ENCODE measurements at regions not wholly inside any gene's neighbourhood (a gene's known extent, or its start where the extent isn't known, plus 50 kb on each side); places are given as distances from the start of the nearest gene placed in this dataset.
"Not testable (repeated sequence)": the region's sequence is repeated elsewhere in the genome, so short reads cannot be mapped to it uniquely, and the experiment has no call there.

DNA sequence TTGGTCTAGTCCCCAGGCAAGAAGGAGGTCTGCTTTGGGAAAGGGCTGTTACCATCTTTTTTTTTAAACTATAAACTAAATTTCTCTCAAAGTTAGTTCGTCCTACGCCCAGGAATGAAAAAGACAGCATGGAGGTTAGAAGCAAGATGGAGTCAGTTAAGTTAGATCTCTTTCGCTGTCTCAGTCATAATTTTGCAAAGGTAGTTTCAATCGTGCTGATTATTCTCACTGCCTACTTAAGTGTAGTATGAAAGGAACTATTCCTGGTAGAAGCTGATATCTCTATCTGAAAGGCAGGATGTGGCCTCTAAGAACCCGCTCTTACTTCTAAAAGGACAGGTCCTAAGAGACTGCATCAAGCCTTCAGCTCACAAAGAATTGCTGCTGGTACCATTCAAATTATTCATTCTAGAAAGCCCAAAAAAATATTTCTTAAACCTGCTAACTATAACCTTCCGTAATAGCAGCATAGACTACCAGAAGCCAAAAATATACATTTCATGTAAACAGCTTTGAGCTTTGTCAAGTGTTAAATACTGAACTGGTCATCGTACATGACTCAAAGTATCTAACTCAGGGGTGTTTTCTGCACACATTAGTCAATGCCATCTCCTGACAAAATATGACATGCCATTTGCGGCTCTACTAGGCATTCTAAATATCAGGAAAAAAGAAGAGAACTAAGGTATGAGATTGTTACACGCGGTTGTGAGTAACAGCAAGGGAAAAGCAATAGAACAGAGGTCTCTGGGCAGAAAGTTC lies 96.0 kb upstream of the CCDC80 start:
- no peak for DNase-seq

DNA sequence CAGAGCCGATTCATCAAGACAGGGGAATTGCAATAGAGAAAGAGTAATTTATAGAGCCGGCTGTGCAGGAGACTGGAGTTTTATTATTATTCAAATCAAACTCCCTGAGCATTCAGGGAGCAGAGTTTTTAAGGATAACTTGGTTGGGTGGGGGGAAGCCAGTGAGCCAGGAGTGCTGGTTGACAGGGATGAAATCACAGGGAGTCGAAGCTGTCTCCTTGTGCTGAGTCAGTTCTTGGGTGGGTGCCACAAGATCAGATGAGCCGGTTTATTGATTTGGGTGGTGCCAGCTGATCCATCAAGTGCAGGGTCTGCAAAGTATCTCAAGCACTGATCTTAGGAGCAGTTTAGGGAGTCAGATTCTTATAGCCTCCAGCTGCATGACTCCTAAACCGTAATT lies 95.4 kb upstream of the CCDC80 start:
- no peak for DNase-seq

DNA sequence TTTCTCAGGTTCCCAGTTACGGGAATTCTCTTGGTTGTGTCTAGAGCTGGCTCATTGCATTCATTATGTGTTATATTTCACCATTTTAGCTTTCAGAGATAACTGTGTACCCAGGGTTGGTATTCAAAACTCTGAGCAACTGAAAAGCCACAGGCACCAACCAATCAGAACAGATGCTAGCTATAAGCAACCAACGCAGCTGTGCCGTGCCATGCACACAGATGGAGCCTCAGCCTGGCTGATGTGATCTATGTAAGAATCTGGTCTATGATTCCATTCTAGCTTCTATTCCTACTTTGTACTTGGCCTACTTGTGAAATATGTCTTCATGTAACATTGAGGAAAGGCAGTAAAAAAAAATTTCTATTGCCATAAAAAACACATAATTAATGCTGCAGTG lies 95.0 kb upstream of the CCDC80 start:
- DNase-seq, result no peak

DNA sequence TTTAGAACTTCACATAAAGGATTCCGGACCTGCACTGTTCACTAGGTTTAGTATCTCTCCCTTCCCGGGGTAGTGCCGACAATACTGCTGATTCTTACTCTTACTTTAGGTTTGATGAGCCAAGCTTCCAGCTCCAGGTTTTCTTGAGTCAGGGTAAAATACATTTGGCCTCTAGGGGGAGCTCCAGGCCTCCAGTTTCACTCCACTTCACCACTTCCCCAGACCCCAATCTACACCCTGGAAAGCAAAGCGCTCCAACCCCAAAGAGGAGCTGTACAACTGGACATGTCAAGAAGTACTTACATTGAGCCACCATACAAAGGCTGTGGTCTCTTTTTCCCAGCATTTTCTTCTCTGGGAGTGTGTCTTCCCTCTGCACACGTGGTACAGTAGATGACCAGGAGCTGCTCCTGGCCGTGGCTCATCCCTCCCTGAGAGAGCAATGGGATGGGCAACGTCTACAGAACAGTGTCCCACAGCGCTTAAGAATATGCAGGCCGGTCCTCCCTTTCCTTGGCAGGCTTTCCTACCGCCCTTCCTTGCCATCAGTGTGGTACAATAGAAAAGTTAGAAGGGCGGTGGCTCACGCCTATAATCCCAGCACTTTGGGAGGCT lies 93.9 kb upstream of the CCDC80 start:
- DNase-seq, result peak; percentile 29

DNA sequence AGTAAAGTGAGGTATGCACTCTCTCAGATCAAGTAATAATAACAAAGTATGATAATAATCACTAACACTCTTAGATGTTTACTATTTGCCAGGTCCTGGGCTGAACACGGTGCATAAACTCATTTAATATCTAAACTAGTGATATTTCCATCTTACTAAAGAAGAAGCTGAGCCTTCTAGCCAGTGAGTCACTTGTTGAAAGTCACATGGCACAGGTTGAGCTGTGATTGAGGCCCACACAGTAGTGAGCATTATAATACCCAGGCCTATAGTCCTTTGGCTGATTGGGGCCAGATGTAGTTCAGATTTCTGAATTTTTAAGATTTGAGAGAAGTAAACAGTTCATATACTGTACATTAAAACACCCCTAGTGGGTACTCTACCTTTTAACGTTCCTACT lies 93.2 kb upstream of the CCDC80 start:
- DNase-seq, result no peak

DNA sequence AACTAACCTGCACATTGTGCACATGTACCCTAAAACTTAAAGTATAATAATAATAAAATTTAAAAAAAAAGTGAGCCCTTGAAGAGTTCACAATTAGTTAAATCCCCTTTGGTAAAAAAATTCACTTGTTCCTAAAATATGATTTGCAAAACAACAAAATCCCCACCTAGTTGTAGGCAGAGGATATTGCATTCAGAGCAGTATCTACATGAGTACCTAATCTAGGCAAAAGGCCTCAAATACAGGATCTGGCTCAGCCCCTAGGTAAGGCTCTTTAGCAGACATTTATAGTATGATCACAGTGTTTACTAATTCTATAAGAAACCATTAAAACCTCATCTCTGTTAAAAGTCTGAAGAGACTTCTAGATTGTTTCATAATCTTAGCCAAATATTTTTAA lies 89.3 kb upstream of the CCDC80 start:
- DNase-seq, result no peak

DNA sequence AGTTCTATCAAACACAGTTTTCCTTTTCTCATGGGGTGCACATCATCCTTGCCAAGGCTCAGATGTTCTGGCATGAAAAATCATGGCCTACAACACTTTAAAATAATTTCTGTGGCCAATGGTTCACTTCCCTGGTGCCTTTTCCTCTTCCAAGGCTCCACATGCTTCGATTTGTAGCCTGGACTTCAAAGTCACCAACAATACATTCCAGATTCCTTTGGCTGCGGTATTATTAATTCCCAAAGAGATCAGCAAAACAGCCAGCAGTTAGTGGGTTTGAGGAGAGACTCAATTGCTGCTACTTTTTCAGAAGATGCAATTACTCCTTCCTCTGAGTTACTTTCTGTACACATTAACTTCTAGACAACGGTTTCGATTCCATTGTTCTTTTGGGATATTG lies 80.3 kb upstream of the CCDC80 start:
- DNase-seq, result no peak

DNA sequence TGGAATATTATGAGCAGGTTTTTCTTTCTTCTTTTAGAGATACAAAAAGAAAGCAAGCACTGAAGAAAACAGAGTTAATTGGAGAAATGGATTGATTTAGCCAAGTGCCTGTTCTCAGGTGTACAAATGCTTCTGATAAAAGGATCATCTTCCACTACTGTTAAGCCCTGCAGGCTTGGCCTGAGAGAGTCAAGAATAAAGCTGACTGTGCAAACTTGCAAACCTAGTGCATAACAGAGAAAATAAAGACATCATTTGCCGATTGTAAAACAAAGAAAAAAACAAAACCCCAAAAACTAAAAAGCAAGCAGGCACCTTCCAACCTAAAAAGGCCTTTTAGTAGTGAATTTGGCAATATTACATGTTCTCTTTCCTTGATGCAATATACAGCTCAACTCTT lies 78.0 kb upstream of the CCDC80 start:
- no peak for DNase-seq

DNA sequence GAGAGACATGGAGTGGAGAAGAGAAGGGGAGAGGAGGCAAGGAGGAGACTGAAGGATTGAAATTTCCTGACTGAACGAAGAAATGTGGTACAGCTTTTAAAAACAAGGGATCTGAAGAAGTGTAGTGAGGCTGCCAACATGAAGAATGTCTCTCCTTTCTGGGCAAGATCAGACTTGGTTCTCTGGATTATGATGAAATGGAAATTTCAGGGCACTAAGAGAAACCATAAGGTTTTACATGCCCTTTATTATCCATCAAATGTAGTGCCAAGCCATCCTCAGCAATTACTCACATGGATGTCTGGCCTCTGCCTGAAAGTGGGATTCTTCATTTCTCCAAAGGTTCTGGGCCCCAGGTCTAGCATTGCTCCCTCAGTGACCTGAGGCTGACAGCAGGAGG lies 77.6 kb upstream of the CCDC80 start:
- no peak for DNase-seq

DNA sequence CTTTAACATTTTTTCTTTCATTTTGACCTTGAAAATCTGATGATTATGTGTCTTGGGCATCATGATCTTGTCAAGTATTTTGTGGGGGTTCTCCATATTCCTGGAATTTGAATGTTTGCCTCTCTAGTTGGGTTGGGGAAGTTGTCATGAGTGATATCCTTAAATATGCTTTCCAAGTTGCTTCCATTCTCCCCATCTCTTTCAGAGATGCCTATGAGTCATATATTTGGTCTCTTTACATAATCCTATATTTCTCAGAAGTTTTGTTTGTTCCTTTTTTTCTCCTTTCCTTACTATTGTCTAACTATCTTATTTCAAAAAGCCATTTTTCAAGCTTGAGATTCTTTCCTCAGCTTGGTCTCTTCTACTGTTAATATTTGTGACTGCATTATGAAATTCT lies 69.0 kb upstream of the CCDC80 start:
- DNase-seq, result no peak

DNA sequence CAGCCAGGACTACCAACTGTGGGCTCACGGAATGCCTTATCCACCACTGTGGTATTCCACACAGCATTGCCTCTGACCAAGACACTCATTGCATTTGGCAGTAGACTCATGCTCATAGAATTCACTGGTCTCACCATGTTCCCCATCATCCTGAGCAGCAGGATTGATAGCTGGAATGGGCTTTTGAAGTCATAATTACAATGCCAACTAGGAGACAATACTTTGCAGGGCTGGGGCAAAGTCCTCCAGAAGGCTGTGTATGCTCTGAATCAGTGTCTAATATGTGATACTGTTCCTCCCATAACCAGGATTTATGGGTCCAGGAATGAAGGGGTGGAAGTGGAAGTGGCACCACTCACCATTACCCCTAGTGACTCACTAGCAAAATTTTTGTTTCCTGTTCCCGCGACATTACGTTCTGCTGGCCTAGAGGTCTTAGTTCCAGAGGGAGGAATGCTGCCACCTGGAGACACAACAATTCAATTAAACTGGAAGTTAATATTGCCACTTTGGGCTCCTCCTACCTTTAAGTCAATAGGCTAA lies 58.6 kb upstream of the CCDC80 start:
- DNase-seq, result no peak

DNA sequence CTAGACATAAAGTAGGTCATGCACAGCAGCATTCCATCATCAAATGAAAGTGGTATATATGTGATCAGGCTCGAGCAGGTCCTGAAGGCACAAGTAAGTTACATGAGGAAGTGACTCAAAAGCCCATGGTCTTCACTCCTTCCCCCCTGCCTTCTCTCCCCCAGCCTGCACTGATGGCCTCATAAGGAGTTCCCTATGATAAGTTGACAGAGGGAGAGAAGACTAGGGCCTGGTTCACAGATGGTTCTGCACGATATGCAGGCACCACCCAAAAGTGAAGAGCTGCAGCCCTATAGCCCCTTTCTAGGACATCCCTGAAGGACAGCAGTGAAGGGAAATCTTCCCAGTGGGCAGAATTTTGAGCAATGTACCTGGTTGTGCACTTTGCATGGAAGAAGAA lies 57.5 kb upstream of the CCDC80 start:
- DNase-seq, result not testable (repeated sequence)

DNA sequence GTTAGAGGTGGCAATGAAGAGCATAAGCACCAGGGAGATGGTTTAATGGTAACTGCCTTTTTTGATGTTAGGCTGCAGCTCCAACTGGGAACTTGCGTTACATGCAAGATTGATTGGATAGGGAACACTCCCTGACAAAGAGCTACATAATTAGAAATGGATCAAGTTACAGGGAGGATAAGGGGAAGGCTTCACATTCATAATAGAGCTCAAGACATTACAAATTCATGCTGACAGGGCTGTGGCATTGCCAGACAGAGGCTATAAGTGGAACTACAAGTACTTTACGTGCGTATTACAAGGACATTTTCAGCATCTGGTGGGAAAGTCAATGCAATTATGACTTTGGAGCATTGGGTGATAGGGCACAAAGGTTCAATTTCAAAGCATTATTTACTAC lies 55.3 kb upstream of the CCDC80 start:
- DNase-seq, result not testable (repeated sequence)

DNA sequence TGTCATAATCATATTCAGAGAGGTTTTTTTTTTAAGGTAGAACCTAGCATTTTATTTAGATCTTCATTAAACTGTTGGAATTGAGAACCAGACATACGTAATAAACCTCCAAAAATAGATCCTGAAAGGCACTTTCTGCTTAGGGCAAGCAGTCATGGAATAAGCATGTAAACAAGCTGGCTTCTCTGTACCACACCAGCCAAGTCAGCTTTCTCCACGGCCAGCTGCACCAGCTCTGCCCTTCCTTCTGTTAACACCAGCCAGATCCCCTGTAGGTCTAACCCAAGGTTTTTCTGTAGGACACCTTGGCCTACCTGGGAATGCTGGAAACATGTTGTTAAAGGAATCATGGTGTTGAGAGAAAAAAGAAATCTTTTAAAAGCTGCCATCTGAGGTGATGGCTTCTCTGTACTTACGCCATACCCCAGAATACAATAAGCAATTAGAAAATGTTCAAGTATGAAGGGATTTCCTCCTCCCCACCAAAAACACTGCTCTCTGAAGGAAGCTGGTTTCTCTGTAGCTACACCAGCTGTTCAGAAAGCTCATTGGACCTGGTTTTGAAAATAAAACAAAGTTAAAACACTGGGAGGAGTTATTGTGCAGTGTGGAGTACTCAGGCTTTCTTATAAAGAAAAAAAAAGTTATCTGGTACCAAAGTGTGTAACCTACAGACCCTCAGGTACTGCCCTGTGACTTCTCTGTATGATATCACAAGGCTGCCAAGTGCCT lies 54.6 kb upstream of the CCDC80 start:
- not testable (repeated sequence) for DNase-seq

DNA sequence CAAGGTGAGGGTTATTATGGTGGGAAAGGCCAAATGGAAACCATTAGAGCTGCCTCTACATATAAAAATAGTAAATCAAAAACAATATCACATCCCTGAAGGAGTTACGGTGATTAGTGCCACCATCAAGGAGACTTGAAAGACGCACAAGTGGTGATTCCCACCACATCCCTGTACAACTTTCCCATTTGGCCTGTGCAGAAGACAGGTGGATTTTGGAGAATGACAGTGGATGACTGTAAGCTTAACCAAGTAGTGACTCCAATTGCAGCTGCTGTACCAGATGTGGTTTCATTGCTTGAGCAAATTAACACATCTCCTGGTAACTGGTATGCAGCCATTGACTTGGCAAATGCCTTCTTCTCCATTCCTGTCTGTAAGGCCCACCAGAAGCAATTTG lies 54.0 kb upstream of the CCDC80 start:
- not testable (repeated sequence) for DNase-seq

DNA sequence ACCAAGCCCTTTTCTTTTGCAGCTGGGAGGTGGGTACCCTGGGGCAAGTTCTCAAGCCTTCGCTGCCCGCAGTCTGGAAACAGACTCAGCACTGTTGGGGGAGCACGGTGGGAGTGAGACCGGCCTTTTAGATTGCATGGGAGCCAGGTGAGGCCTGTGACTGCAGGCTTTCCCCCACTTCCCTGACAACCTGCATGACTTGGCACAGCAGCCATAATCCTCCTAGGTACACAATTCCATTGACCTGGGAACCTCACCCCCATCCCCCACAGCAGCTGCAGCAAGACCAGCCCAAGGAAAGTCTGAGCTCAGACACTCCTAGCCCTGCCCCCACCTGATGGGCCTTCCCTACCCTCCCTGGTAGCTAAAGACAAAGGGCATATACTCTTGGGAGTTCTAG lies 52.2 kb upstream of the CCDC80 start:
- no peak for DNase-seq
